Activated CD4-positive, alpha-beta T cell treated with anti-CD3 and anti-CD28 coated beads, Interleukin-2, amount 10 ng/mL, durations not matched to agents 24 days and 14 days (primary cell): ENCODE measurements at regions not wholly inside any gene's neighbourhood (a gene's known extent, or its start where the extent isn't known, plus 50 kb on each side); places are given as distances from the start of the nearest gene placed in this dataset.

Experiments used
- DNase-seq: peaks from one replicate; pipeline ENCODE4 v3.0.0; 2022
- H3K27ac Mint-ChIP-seq: one replicate; pipeline ENCODE4 v1.8.0; 2022; ENCODE audit warnings: mild to moderate bottlenecking, mixed read lengths
- H3K27me3 Mint-ChIP-seq: one replicate; pipeline ENCODE4 v1.8.0; 2022; ENCODE audit warnings: mixed read lengths
- H3K36me3 Mint-ChIP-seq: one replicate; pipeline ENCODE4 v1.8.0; 2022; ENCODE audit warnings: low read depth, mild to moderate bottlenecking, mixed read lengths
- H3K4me1 Mint-ChIP-seq: one replicate; pipeline ENCODE4 v1.8.0; 2021; ENCODE audit warnings: mixed read lengths
- H3K4me3 Mint-ChIP-seq: one replicate; pipeline ENCODE4 v1.8.0; 2022; ENCODE audit warnings: mild to moderate bottlenecking, moderate library complexity, mixed read lengths
- H3K9me3 Mint-ChIP-seq: one replicate; pipeline ENCODE4 v1.8.0; 2021; ENCODE audit warnings: mixed read lengths
- intact Hi-C: fragments of 100-400 bp; cut with micrococcal nuclease; formaldehyde crosslinking; loops from one replicate; pipeline ENCODE4 v1.15.1; 2023

DNA sequence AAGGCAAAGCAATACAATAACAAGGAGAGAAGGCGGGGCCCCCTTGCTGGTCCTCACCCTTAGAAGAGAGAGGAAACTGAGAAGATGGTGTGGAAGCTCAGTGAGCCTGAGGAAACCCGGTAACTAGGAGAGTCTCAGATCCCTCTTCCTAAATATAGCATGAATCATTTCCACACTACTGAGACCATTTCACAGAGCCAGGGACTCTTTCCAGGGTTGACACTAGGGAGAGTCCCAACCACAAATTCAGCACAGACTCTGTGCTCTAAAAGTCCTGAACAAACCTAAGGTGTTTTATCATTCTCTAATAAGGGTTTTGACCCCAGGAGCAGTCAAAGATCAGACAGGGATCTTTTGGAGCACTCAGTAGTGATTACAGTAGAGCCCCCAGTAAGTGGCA is 647.7 kb downstream of the KCNT2 start:
- H3K4me1 Mint-ChIP-seq = no peaks in the 10 kb centered on the region
- no peaks in the 10 kb centered on the region for H3K27me3 Mint-ChIP-seq
- intact Hi-C loops = no loop called here
- H3K9me3 Mint-ChIP-seq = no peaks in the 10 kb centered on the region
- DNase-seq = no peak
- no peak overlapping the region for H3K27ac Mint-ChIP-seq
- H3K36me3 Mint-ChIP-seq = no peaks in the 10 kb centered on the region
- H3K4me3 Mint-ChIP-seq = no peak overlapping the region

DNA sequence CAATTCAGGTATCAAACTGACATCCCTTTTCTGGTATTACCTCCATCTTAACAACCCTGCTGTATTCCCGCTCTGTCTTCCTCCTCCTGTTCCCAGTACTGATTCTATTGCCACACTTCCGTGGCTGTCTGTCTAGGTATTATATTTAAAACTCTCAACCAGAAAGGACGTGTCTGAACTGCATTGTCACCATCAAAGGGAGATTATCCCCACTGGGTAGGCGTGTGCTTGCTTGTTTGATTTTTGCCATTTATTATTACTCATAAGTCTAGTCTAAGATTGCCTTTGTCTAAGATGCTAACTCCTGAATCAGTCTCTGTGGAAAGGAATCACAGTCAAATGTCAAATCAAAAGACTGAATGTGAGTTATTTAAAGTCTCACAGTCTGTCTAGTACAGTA is 650.1 kb downstream of the KCNT2 start:
- no peak overlapping the region for H3K27ac Mint-ChIP-seq
- H3K9me3 Mint-ChIP-seq = no peaks in the 10 kb centered on the region
- H3K27me3 Mint-ChIP-seq = no peaks in the 10 kb centered on the region
- intact Hi-C loops = no loop called here
- H3K4me3 Mint-ChIP-seq = no peak overlapping the region
- no peak for DNase-seq
- no peaks in the 10 kb centered on the region for H3K36me3 Mint-ChIP-seq
- H3K4me1 Mint-ChIP-seq = no peaks in the 10 kb centered on the region

DNA sequence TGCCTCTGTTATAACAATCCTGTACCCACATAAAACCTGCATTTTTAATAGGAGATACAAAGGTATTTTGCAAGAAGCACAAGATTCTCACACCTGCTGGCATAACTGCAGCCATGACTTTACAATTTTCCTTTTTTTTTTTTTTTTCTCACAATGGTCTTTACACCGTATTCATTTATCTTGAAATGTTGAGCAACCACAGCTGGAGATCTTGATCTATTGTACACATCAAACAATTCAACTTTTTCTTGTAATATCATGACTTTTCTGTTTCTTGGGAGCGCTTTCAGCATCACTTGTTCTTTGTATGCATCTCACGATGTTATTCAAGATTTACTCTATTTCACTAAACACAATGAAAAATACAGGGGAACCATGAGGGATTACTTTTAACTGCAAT is 651.4 kb downstream of the KCNT2 start:
- no peaks in the 10 kb centered on the region for H3K36me3 Mint-ChIP-seq
- H3K27me3 Mint-ChIP-seq = no peaks in the 10 kb centered on the region
- no peak overlapping the region for H3K27ac Mint-ChIP-seq
- DNase-seq = no peak
- H3K4me1 Mint-ChIP-seq = no peaks in the 10 kb centered on the region
- H3K4me3 Mint-ChIP-seq = no peak overlapping the region
- H3K9me3 Mint-ChIP-seq = no peaks in the 10 kb centered on the region
- intact Hi-C loops = no loop called here

DNA sequence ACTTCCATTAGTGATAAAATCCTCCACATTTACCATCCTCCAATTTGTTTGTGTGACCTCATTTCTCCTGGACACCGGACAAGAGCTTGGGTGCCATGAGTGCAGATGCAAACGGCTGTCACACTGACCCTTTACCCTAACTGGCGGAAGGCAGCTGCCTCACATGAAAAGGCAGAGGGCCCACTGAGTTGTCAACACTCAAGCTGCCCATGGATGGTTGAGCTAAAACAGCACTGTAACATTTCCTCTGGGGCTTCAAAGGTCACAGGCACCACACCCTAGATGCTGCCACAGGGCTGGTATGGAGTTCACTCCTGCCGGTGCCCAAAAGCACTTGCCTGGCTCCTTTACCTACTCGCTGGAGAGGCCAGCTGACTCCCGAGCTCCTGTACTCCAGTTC is 653.4 kb downstream of the KCNT2 start:
- no peak overlapping the region for H3K4me3 Mint-ChIP-seq
- H3K4me1 Mint-ChIP-seq = no peaks in the 10 kb centered on the region
- no peaks in the 10 kb centered on the region for H3K36me3 Mint-ChIP-seq
- DNase-seq = no peak
- H3K9me3 Mint-ChIP-seq = no peaks in the 10 kb centered on the region
- H3K27ac Mint-ChIP-seq = no peak overlapping the region
- intact Hi-C loops = no loop called here
- no peaks in the 10 kb centered on the region for H3K27me3 Mint-ChIP-seq

DNA sequence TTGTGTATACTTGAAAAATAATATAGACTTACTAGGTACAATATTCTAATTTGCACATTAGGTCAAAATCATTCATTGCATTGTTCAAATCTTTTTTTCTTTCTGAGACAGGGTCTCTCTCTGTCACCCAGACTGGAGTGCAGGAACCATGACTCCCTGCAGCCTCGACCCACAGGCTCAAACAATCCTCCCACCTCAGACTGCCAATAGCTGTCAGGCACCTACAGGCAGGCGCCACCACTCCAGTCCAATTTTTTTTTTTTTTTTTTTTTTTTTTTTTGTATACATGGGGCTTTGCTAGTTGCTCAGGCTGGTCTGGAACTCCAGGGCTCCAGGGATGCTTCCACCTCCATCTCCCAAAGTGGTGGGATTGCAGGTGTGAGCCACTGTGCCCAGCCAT is 656.9 kb downstream of the KCNT2 start:
- no peaks in the 10 kb centered on the region for H3K36me3 Mint-ChIP-seq
- DNase-seq = no peak
- H3K4me1 Mint-ChIP-seq = no peaks in the 10 kb centered on the region
- H3K27ac Mint-ChIP-seq = no peak overlapping the region
- no peaks in the 10 kb centered on the region for H3K27me3 Mint-ChIP-seq
- intact Hi-C loops = no loop called here
- no peaks in the 10 kb centered on the region for H3K9me3 Mint-ChIP-seq
- no peak overlapping the region for H3K4me3 Mint-ChIP-seq

DNA sequence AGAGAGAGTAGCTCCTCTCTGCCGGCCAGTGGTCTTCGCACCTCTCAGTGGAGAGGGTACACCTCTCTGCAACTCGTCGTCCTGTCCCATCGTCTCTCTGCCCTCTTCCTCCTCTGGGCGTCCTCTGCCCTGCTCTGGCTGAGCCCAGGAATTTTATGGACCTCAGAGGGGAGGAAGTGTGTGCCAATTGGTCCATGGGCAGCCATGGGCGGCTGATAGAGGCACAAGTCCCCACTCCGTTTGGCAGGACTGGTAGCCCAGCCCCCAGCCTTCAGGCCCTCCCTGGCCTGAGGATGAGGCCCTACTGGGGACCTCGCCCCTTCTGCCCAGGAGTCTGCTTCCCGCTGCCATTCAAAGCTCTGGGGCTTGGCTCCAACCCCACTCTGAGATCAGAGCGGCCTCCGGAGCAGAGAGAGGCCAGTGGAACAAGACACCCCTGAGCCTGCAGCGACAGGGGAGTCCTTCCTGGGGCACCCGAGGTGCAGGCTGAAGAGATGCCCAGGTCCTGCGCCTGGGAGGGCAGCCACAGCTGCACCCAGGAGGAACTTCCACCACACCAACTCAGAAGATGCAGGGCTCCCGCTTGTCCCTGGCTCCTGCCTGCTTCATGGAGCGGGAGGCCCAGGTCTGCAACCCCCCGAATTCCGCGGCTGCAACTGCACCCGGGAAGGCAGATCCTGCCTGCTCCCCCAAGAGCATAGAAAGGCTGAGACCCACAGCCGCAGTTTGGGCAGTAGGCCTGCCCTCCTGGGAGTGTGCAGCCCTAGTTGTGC is 659.9 kb downstream of the KCNT2 start:
- Mint-ChIP-seq H3K9me3 (no peaks in the 10 kb centered on the region), H3K36me3 (no peaks in the 10 kb centered on the region), H3K4me3 (no peak overlapping the region), H3K27ac (no peak overlapping the region), H3K4me1 (no peaks in the 10 kb centered on the region), H3K27me3 (no peaks in the 10 kb centered on the region)
- no peak for DNase-seq
- intact Hi-C loops = no loop called here

DNA sequence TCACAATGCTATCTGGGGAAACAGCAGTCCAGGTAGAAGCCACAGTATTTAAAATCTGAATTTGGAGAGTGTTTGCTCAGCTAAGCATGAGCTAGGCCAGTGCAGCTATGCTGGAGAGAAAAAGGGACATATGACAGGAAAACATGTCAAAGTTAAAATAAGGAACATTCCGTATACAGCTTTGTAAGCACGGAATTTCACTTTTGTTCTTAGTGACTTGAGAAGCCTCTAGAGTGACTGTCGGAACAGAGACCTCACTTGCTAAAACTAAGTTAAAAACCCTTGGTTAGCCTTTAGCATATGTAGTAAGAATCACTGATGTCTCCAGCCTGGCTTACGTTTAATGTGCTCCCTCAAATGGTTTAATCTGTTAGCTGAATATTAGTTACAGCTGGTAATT is 661.7 kb downstream of the KCNT2 start:
- Mint-ChIP-seq H3K4me1 (no peaks in the 10 kb centered on the region), H3K9me3 (no peaks in the 10 kb centered on the region), H3K27ac (no peak overlapping the region), H3K4me3 (no peak overlapping the region), H3K36me3 (no peaks in the 10 kb centered on the region), H3K27me3 (no peaks in the 10 kb centered on the region)
- intact Hi-C loops = no loop called here
- DNase-seq = no peak

DNA sequence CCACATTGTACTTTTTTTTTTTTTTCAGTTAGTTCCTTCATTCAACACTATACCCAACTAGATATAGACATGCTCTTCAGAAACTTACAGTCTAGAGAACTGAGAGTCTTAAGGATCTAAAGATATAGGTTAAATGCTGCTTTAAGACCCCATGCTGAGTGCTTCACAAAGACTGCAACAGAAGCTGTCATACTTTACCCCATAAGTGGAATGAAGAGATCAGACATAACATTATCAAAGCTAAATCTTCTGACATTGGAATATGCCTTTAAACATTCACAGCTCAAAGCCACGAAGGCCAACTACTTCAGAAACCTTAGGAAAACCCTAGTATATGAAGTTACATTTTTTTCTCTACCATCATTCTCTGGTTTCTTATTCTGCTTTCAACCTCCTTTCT is 666.4 kb downstream of the KCNT2 start:
- H3K27ac Mint-ChIP-seq = no peak overlapping the region
- no peaks in the 10 kb centered on the region for H3K27me3 Mint-ChIP-seq
- intact Hi-C loops = no loop called here
- no peaks in the 10 kb centered on the region for H3K36me3 Mint-ChIP-seq
- DNase-seq = no peak
- H3K4me3 Mint-ChIP-seq = no peak overlapping the region
- no peaks in the 10 kb centered on the region for H3K4me1 Mint-ChIP-seq
- no peaks in the 10 kb centered on the region for H3K9me3 Mint-ChIP-seq

DNA sequence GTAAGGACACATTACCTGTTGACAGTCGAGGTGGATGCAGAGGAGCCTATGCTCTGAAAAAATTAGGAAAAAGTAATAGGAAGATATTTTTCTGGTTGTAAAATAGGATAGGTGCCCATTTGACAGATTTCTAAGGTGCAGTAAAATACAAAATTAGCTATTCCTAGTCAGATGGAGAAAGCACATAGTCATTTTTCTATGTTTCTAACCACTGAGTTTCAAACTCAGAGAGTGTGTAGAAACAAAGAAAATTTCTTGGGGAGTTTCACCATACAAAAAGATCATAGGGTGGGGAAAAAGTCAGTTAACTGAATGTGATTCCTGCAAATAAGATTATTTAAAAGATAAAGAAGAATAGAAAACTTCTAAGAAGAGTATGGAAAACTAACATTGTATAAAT is 666.9 kb downstream of the KCNT2 start:
- no peak overlapping the region for H3K27ac Mint-ChIP-seq
- intact Hi-C loops = no loop called here
- no peaks in the 10 kb centered on the region for H3K27me3 Mint-ChIP-seq
- H3K9me3 Mint-ChIP-seq = no peaks in the 10 kb centered on the region
- no peak overlapping the region for H3K4me3 Mint-ChIP-seq
- DNase-seq = no peak
- H3K4me1 Mint-ChIP-seq = no peaks in the 10 kb centered on the region
- no peaks in the 10 kb centered on the region for H3K36me3 Mint-ChIP-seq

DNA sequence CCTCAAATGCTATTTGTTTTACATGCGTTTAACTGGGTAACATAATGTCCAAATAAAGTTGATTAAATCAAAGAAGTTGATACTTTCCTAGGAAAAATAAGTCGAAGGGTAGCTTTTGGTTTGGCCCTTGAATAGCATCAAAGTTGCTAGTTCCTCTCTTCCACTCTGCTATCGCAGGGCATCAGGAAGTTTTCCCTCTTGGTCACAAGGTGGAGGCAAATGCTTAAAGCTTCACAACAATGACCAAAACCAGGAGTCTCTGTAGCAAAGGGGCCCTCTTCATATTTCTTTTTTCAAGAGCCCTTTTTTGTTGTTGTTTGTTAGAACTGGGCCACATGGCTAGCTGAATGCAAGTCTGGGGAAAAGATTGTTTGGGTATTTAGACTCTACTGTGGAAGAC is 668.4 kb downstream of the KCNT2 start:
- no peaks in the 10 kb centered on the region for H3K9me3 Mint-ChIP-seq
- H3K36me3 Mint-ChIP-seq = no peaks in the 10 kb centered on the region
- no peak overlapping the region for H3K27ac Mint-ChIP-seq
- no peak for DNase-seq
- intact Hi-C loops = no loop called here
- H3K4me1 Mint-ChIP-seq = no peaks in the 10 kb centered on the region
- no peak overlapping the region for H3K4me3 Mint-ChIP-seq
- H3K27me3 Mint-ChIP-seq = no peaks in the 10 kb centered on the region

DNA sequence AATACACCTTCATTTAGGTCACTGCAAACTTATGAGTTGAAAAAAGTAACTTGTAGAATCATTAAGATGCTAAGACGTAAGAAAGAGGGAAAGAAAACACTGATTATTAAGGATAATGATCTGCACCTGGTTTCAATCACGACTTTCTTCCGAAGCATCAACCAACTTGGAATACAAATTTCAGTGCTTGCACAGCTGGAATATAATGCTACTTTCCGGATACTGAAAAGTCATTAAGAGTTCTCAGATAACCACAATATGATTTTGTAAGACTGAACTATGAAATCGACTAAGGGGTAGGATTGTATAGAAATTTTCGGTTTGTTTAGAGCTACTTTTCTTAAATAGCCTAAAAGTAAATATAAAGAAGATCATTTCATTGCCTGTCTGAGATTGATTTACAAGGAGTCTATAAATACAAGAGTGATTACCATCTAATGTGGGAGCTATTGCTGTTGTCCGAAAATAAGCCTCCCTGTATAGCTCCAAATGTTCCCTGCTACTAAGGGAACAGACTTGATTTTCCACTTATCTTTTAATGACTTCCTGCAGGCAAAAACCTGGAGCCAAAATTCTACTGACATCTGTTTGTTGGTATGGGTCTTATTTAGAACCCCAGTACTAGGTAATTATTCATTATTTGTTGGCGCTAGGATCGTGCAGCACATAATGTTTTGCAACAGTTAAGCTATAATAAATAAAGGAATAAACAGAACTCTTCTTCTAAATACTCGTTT is 673.3 kb downstream of the KCNT2 start:
- Mint-ChIP-seq H3K4me3 (no peak overlapping the region), H3K36me3 (no peaks in the 10 kb centered on the region), H3K9me3 (no peaks in the 10 kb centered on the region), H3K27ac (no peak overlapping the region), H3K27me3 (no peaks in the 10 kb centered on the region), H3K4me1 (no peaks in the 10 kb centered on the region)
- no peak for DNase-seq
- intact Hi-C loops = no loop called here

DNA sequence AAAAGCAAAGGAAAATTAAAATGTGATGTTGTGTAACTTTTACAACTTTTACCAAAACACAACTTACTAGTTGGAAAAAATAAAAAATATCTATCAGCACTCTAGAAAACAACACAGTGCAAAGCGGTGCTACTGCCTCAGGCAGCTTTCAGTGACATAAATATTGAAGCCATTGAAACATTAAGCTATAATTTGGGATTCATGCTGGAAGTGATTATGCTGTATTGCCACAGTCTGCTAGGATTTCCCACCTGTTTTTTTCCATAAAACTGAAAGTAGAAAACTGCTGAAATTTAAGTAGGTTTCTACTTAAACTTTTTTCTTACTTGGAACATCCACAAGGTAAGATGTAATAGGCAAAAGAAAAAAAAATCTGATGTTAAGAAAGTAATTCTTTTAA is 674.4 kb downstream of the KCNT2 start:
- Mint-ChIP-seq H3K27me3 (no peaks in the 10 kb centered on the region), H3K4me1 (no peaks in the 10 kb centered on the region), H3K4me3 (no peak overlapping the region), H3K27ac (no peak overlapping the region), H3K9me3 (no peaks in the 10 kb centered on the region), H3K36me3 (no peaks in the 10 kb centered on the region)
- intact Hi-C loops = no loop called here
- no peak for DNase-seq

DNA sequence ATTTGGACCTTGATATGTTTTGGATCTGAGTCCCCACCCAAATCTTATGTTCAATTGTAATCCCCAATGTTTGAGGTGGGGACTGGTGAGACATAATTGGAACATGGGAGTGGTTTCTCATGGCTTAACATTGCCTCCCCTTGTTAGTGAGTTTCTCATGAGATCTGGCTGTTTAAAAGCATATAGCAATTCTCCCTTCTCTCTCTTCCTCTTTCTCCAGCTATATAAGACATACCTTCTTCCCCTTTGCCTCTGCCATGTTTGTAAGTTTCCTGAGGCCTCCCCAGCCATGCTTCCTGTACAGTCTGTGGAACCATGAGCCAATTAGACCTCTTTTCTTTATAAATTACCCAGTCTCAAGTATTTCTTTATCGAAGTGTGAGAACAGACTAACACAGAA is 692.4 kb downstream of the KCNT2 start:
- Mint-ChIP-seq H3K36me3 (no peaks in the 10 kb centered on the region), H3K27ac (no peak overlapping the region), H3K4me3 (no peak overlapping the region), H3K4me1 (no peaks in the 10 kb centered on the region), H3K27me3 (no peaks in the 10 kb centered on the region), H3K9me3 (peaks cover 5% of the 10 kb centered on the region)
- intact Hi-C loops = no loop called here
- no peak for DNase-seq

DNA sequence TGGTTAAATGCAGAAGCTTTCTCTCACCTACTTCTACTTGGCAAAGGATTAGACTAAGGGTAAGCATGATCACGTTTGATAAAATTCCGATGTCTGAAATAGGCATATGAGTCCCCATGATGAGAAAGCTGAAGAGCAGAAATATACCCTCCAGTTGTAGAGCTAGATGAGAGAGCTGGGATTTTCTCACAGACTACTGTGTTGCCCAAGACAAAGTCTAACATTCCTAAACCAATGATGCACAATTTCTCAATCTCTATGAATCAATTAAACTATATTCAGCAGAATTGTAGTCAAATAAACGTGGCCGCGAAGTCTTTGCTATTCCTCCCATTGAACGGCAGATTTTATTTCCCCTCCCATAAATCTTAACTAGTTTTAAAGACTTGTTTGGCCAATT is 699.2 kb downstream of the KCNT2 start:
- no peak for DNase-seq
- no peaks in the 10 kb centered on the region for H3K27me3 Mint-ChIP-seq
- H3K4me3 Mint-ChIP-seq = no peak overlapping the region
- no peaks in the 10 kb centered on the region for H3K4me1 Mint-ChIP-seq
- H3K27ac Mint-ChIP-seq = no peak overlapping the region
- H3K36me3 Mint-ChIP-seq = no peaks in the 10 kb centered on the region
- intact Hi-C loops = no loop called here
- no peaks in the 10 kb centered on the region for H3K9me3 Mint-ChIP-seq

DNA sequence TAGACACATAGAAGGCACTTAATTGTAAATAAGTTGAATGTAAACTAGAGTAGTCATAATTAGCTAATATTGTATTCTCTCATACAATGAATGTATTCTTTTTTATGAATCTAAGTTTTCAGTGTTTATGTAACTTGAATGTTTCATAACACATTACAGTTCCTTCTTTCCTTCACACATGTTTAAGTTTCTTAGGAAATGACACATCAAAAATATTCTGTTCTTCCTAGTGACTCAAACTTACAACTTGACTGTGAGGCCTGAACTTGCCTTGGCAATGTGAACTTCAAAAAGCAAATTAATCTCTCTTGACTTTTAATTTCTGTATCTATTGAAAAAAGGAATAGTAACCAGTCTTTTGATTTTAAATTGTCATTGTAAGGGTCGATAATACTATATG is 700.1 kb downstream of the KCNT2 start:
- H3K36me3 Mint-ChIP-seq = no peaks in the 10 kb centered on the region
- H3K27me3 Mint-ChIP-seq = no peaks in the 10 kb centered on the region
- DNase-seq = no peak
- H3K4me1 Mint-ChIP-seq = no peaks in the 10 kb centered on the region
- H3K4me3 Mint-ChIP-seq = no peak overlapping the region
- H3K27ac Mint-ChIP-seq = no peak overlapping the region
- H3K9me3 Mint-ChIP-seq = no peaks in the 10 kb centered on the region
- intact Hi-C loops = no loop called here
